GM12891 (cell line): ENCODE measurements at regions not wholly inside any gene's neighbourhood (a gene's known extent, or its start where the extent isn't known, plus 50 kb on each side); places are given as distances from the start of the nearest gene placed in this dataset.

Experiments used
- POLR2A ChIP-seq: IDR thresholded peaks from 2 replicates; pipeline ENCODE4 v1.6.1; 2011; ENCODE audit warnings: low read depth, low read length, control low read depth
- POLR2AphosphoS5 ChIP-seq: IDR thresholded peaks from 2 replicates; pipeline ENCODE4 v1.6.1; 2011; ENCODE audit warnings: low read depth, low read length, control low read depth
- POU2F2 ChIP-seq: IDR thresholded peaks from 2 replicates; pipeline ENCODE4 v1.6.1; 2011; ENCODE audit warnings: low read depth, mild to moderate bottlenecking, control low read depth, low read length, moderate library complexity
- SPI1 ChIP-seq: IDR thresholded peaks from 2 replicates; pipeline ENCODE4 v1.6.1; 2011; ENCODE audit warnings: low read depth, low read length, control low read depth
- TAF1 ChIP-seq: IDR thresholded peaks from 2 replicates; pipeline ENCODE4 v1.6.1; 2011; ENCODE audit warnings: low read depth, low read length, control low read depth

DNA sequence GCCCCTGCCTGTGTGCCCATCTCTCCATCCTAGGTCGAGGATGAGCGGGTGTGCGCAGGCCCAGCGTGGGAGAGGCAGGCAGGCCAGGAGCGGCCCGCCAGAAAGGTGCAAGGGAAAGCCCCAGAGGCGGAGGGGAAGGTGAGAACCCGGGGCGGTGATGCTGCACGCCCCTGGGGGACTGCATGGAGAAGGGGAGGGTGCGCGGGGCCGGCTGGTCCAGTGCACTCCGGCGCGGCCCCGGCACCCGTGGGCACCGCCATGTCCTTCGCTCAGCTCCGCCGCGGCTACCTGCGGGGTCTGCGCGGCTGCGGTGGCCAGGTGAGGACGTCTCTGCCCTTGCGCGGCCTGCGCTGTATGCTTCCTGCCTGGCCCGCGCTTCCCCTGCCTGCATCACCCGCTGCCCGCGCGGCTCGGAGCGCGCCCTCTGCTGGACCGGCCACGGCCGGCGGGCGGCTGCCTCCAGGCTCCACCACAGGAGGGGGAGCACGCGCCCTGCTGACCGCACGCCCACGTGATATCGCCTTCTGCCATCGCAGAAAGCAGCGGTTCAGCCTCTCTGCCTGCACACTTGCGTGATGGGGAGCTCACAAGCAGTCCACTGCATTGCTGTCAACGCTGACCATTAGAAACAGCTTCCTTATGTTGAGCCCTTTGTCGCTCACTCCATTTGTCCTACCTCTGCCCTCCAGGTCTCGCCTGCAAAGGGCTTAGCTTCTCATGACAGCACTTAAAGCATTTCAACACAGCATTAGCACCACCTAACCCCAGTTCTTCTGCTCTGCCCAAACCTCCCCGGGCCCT is 73.9 kb downstream of the CXCL12 start:
- TF ChIP-seq POLR2A (no peak), POLR2AphosphoS5 (no peak), TAF1 (no peak), SPI1 (no peak), POU2F2 (no peak)
